Keratinocyte (primary cell): ENCODE measurements at regions not wholly inside any gene's neighbourhood (a gene's known extent, or its start where the extent isn't known, plus 50 kb on each side); places are given as distances from the start of the nearest gene placed in this dataset.

Source experiments
- DNase-seq: peaks from one replicate; pipeline ENCODE4 v3.0.0-alpha.2; 2011; ENCODE audit warnings: low read depth, missing footprints, low spot score
- FAIRE-seq: peaks from 2 replicates; lab custom pipeline; 2011; peaks lifted over from hg19 to GRCh38; lab: Jason Lieb, UNC
- H2AFZ ChIP-seq: 2 replicates; pipeline ENCODE4 v1.6.0; 2012; ENCODE audit warnings: low read length, control low read depth, inconsistent platforms; ENCODE audit not compliant: control insufficient read depth
- H3K27ac ChIP-seq: 2 replicates; pipeline ENCODE4 v1.5.1; 2011; ENCODE audit warnings: low read length; ENCODE audit not compliant: control insufficient read depth, insufficient read depth
- H3K27me3 ChIP-seq: 3 replicates; pipeline ENCODE4 v1.6.0; 2011; ENCODE audit warnings: low read length; ENCODE audit not compliant: control insufficient read depth, insufficient read depth; ENCODE audit errors: extremely low read depth
- H3K36me3 ChIP-seq, 2 experiments: 2 replicates in 1 of 2; 3 replicates in 1 of 2; pipeline ENCODE4 v1.5.1; 2011; ENCODE audit warnings: low read length in 2 of 2, mild to moderate bottlenecking in 1 of 2; ENCODE audit not compliant: control insufficient read depth in 2 of 2, insufficient read depth in 2 of 2; ENCODE audit errors: extremely low read depth in 1 of 2
- H3K4me1 ChIP-seq: 3 replicates; pipeline ENCODE4 v1.5.1; 2011; ENCODE audit warnings: low read length; ENCODE audit not compliant: control insufficient read depth, insufficient read depth; ENCODE audit errors: extremely low read depth
- H3K4me2 ChIP-seq: 3 replicates; pipeline ENCODE4 v1.6.0; 2011; ENCODE audit warnings: low read depth, low read length; ENCODE audit not compliant: control insufficient read depth, insufficient read depth; ENCODE audit errors: extremely low read depth
- H3K4me3 ChIP-seq, 3 experiments: fragments of 200-600 bp in 1 of 3; sonication (generic) in 1 of 3; 2 replicates in 2 of 3; 3 replicates in 1 of 3; pipeline ENCODE4 v1.5.1; 2011 to 2016; ENCODE audit warnings: low read length in 3 of 3, mild to moderate bottlenecking in 3 of 3, control low read depth in 2 of 3, inconsistent platforms in 1 of 3, low read depth in 1 of 3, mixed read lengths in 1 of 3, mixed run types in 1 of 3, moderate library complexity in 1 of 3; ENCODE audit not compliant: control insufficient read depth in 2 of 3, insufficient read depth in 2 of 3; ENCODE audit errors: extremely low read depth in 1 of 3
- H3K79me2 ChIP-seq: 2 replicates; pipeline ENCODE4 v1.6.0; 2012; ENCODE audit warnings: low read length; ENCODE audit not compliant: control insufficient read depth, insufficient read depth
- H3K9ac ChIP-seq: 3 replicates; pipeline ENCODE4 v1.6.0; 2011; ENCODE audit warnings: low read length; ENCODE audit not compliant: control insufficient read depth, insufficient read depth; ENCODE audit errors: extremely low read depth
- H3K9me1 ChIP-seq: 3 replicates; pipeline ENCODE4 v1.6.0; 2011; ENCODE audit warnings: low read length; ENCODE audit not compliant: control insufficient read depth, insufficient read depth; ENCODE audit errors: extremely low read depth
- H3K9me3 ChIP-seq: 2 replicates; pipeline ENCODE4 v1.5.1; 2012; ENCODE audit warnings: low read depth, low read length; ENCODE audit not compliant: control insufficient read depth
- H4K20me1 ChIP-seq: 3 replicates; pipeline ENCODE4 v1.6.0; 2011; ENCODE audit warnings: low read length; ENCODE audit not compliant: control insufficient read depth, insufficient read depth; ENCODE audit errors: extremely low read depth
- CTCF ChIP-seq, 3 experiments: IDR thresholded peaks in 1 of 3; conservative IDR thresholded peaks in 1 of 3; optimal IDR thresholded peaks in 1 of 3; 2 replicates in 2 of 3; 3 replicates in 1 of 3; pipeline versions ENCODE3 to v1.5.1; 2011; ENCODE audit warnings: low read length in 3 of 3, mild to moderate bottlenecking in 3 of 3, moderate library complexity in 2 of 3, control low read depth in 1 of 3, inconsistent platforms in 1 of 3; ENCODE audit not compliant: insufficient read depth in 2 of 3; ENCODE audit errors: extremely low read depth in 1 of 3
- EZH2 ChIP-seq: IDR thresholded peaks from one replicate; pipeline ENCODE4 v1.6.1; 2012; ENCODE audit warnings: inconsistent platforms, mild to moderate bottlenecking, low read length, moderate library complexity
- dilution Hi-C: fragments of 300-500 bp; cut with MboI; formaldehyde crosslinking; loops from one replicate; pipeline ENCODE4 v1.7.0; 2020; ENCODE audit warnings: low sequenced_read_pairs; ENCODE audit not compliant: extremely low pct_ligation_motif_present

DNA sequence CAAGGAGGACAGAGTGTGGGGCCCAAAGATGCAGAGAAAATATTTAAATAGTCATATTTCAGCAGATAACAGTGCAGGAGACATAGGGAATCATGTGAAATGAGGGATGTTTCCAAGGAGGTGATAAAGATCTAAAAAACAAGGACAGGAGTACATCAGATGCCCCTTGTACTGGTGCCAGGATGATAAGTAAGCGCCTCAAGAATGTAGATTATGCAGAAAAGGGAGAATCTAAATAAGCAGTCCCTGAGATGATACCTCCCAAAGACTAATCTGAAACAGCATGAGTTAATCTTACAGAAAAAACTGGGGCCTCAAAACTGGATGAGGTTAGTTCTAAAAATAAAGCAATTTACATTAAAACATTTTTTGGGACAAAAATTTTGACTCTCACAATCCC, 136.1 kb upstream of the WDFY3 start:
- no peak overlapping the region for H3K9ac ChIP-seq
- no peak overlapping the region for H3K27ac ChIP-seq
- H3K4me3 ChIP-seq = no peak overlapping the region
- DNase-seq = no peak
- no peaks in the 10 kb centered on the region for H3K27me3 ChIP-seq
- no peaks in the 10 kb centered on the region for H3K9me3 ChIP-seq
- no peak overlapping the region for H3K4me2 ChIP-seq
- no peaks in the 10 kb centered on the region for H3K36me3 ChIP-seq
- H4K20me1 ChIP-seq = no peaks in the 10 kb centered on the region
- FAIRE-seq = no peak
- TF ChIP-seq EZH2 = no peak
- no peak for TF ChIP-seq CTCF (optimal IDR thresholded peaks at IDR 0.05 in 1 of 3, IDR thresholded peaks at IDR 0.05 in 1 of 3, conservative IDR thresholded peaks at IDR 0.05 in 1 of 3; ENCODE audit: extremely low read depth in 1 of 3, insufficient read depth in 2 of 3, low read length in 3 of 3)
- no peaks in the 10 kb centered on the region for H3K4me1 ChIP-seq
- dilution Hi-C loops = no loop called here
- H2AFZ ChIP-seq = no peak overlapping the region
- no peaks in the 10 kb centered on the region for H3K9me1 ChIP-seq
- H3K79me2 ChIP-seq = no peaks in the 10 kb centered on the region

DNA sequence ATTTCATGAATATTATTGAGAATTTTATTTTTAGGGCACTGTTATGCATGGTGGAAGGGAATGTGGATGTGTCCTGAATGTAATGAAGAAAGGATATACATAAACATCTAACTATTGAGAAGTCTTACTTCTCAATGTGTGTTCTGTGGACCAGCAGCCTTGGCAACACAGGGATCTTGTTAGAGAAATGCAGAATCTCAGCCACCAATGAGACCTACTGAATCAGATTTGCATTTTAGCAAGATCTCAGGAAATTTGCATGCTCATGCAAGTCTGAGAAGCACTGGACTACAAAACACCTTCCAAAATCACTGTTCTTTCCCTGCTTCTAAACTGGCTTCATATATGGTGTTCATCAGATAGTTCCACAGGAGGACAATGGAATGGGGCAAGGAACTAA, 139.7 kb upstream of the WDFY3 start:
- Histone ChIP-seq H3K36me3 (no peaks in the 10 kb centered on the region), H3K9me1 (no peaks in the 10 kb centered on the region), H3K4me1 (no peaks in the 10 kb centered on the region), H3K9ac (no peak overlapping the region), H3K27ac (no peak overlapping the region), H3K4me3 (no peak overlapping the region), H3K79me2 (no peaks in the 10 kb centered on the region), H3K9me3 (no peaks in the 10 kb centered on the region), H2AFZ (no peak overlapping the region), H3K4me2 (no peak overlapping the region), H4K20me1 (no peaks in the 10 kb centered on the region), H3K27me3 (no peaks in the 10 kb centered on the region)
- TF ChIP-seq EZH2 (no peak), CTCF (optimal IDR thresholded peaks at IDR 0.05 in 1 of 3, IDR thresholded peaks at IDR 0.05 in 1 of 3, conservative IDR thresholded peaks at IDR 0.05 in 1 of 3; ENCODE audit: extremely low read depth in 1 of 3, insufficient read depth in 2 of 3, low read length in 3 of 3) (no peak)
- dilution Hi-C loops = no loop called here
- no peak for DNase-seq
- no peak for FAIRE-seq
